ENCODE measurements at regions not wholly inside any gene's neighbourhood (a gene's known extent, or its start where the extent isn't known, plus 50 kb on each side); places are given as distances from the start of the nearest gene placed in this dataset.

DNA sequence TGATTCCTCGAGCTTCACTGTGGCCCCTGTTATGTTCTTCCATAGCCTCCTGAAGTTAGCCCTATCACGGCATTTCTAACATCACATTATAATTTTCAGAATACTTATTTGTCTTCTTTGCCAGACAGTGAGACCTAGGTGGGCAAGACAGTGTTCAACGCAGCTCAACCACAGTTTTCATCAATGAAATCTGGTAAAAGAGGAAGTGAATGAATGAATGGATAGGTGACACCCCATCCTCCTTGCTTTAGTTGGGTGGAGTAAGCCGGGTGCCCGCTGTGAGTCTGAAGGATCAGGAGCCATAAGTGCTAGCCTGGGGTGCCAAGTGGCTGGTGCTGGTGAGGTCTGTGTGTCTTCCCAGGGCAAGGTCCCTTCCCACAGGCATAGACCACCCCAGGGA, 60.2 kb upstream of the MTNR1B start:
- no peak overlapping the region for H3K27ac ChIP-seq (ENCODE audit: low read depth, low read length)
- no peak overlapping the region for H3K4me3 ChIP-seq (ENCODE audit: insufficient read depth, low read length, poor library complexity, severe bottlenecking)
- H3K27me3 ChIP-seq (ENCODE audit: low read length), result no peaks in the 10 kb centered on the region
- H3K9ac ChIP-seq (ENCODE audit: low read length), result no peak overlapping the region
- H3K36me3 ChIP-seq (ENCODE audit: low read length), result no peaks in the 10 kb centered on the region
- H2AFZ ChIP-seq (ENCODE audit: low read depth, low read length, severe bottlenecking), result no peak overlapping the region
- H3F3A ChIP-seq (ENCODE audit: insufficient read depth), result no peaks in the 10 kb centered on the region
- no peaks in the 10 kb centered on the region for H3K9me3 ChIP-seq (ENCODE audit: insufficient read depth, low read length)
- TF ChIP-seq, protein P1, sequence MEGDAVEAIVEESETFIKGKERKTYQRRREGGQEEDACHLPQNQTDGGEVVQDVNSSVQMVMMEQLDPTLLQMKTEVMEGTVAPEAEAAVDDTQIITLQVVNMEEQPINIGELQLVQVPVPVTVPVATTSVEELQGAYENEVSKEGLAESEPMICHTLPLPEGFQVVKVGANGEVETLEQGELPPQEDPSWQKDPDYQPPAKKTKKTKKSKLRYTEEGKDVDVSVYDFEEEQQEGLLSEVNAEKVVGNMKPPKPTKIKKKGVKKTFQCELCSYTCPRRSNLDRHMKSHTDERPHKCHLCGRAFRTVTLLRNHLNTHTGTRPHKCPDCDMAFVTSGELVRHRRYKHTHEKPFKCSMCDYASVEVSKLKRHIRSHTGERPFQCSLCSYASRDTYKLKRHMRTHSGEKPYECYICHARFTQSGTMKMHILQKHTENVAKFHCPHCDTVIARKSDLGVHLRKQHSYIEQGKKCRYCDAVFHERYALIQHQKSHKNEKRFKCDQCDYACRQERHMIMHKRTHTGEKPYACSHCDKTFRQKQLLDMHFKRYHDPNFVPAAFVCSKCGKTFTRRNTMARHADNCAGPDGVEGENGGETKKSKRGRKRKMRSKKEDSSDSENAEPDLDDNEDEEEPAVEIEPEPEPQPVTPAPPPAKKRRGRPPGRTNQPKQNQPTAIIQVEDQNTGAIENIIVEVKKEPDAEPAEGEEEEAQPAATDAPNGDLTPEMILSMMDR (IDR thresholded peaks at IDR 0.05; ENCODE audit: insufficient read depth, low read length, poor library complexity, severe bottlenecking), result no peak
- H3K9me2 ChIP-seq (replicated peaks; ENCODE audit: insufficient read depth, low read length), result no peaks in the 10 kb centered on the region
- no peak overlapping the region for H3K4me2 ChIP-seq (ENCODE audit: low read depth, low read length, poor library complexity, severe bottlenecking)
- no peaks in the 10 kb centered on the region for H4K20me1 ChIP-seq (ENCODE audit: low read depth, low read length)
- no peaks in the 10 kb centered on the region for H3K79me2 ChIP-seq (ENCODE audit: insufficient read depth, low read length)

DNA sequence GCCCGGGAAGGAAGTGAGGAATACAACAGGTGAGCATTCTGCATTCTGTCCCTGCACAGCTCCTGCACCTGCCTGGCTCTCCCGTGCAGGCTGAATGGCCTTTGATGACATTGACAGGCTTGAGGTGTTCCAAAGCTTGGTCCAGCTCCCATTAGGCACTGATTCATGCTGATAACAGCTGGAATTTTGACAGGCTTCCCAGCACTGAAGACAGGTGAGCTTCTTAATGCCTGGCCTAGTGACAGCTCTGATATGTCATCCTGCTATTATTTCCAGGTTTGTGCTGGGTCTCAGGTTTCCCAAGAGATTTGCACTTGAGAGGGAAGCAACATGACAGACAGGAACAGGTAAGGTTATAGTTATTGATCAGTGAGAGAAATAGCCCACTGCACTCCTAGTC, 58.0 kb upstream of the MTNR1B start:
- no peaks in the 10 kb centered on the region for H3K9me3 ChIP-seq (ENCODE audit: insufficient read depth, low read length)
- no peaks in the 10 kb centered on the region for H3K36me3 ChIP-seq (ENCODE audit: low read length)
- no peaks in the 10 kb centered on the region for H3K9me2 ChIP-seq (replicated peaks; ENCODE audit: insufficient read depth, low read length)
- no peaks in the 10 kb centered on the region for H3F3A ChIP-seq (ENCODE audit: insufficient read depth)
- no peak overlapping the region for H2AFZ ChIP-seq (ENCODE audit: low read depth, low read length, severe bottlenecking)
- H3K9ac ChIP-seq (ENCODE audit: low read length), result no peak overlapping the region
- no peaks in the 10 kb centered on the region for H3K27me3 ChIP-seq (ENCODE audit: low read length)
- H3K27ac ChIP-seq (ENCODE audit: low read depth, low read length), result no peak overlapping the region
- no peak for TF ChIP-seq EZH2phosphoT487 (conservative IDR thresholded peaks at IDR 0.05; ENCODE audit: low read length)
- TF ChIP-seq, protein P1 (IDR thresholded peaks at IDR 0.05; ENCODE audit: insufficient read depth, low read length, poor library complexity, severe bottlenecking), result no peak
- H3K79me2 ChIP-seq (ENCODE audit: insufficient read depth, low read length), result no peaks in the 10 kb centered on the region
- no peak overlapping the region for H3K4me2 ChIP-seq (ENCODE audit: low read depth, low read length, poor library complexity, severe bottlenecking)
- H4K20me1 ChIP-seq (ENCODE audit: low read depth, low read length), result no peaks in the 10 kb centered on the region
- no peak overlapping the region for H3K4me3 ChIP-seq (ENCODE audit: insufficient read depth, low read length, poor library complexity, severe bottlenecking)

DNA sequence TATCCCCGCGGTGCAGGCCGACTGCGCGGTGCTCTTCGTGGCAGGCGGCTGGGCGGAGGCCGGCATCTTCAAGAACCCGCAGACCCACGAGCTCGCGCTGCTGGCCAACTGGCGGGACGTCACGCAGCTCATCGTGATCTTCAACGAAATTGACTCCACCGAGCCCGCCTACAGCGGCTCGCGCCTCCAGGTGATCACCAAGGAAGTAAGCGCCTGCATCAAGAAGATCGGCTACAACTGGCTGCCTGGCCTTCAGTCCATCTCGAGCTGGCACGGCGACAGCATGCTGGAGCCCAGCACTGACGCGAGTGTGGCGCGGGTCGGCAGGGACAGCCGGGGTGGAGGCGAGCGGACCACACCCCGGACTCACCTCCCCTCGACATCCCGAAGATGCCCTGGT, 53.9 kb upstream of the MTNR1B start:
- Histone ChIP-seq H3K4me2 (ENCODE audit: low read depth, low read length, poor library complexity, severe bottlenecking) (no peak overlapping the region), H3K27me3 (ENCODE audit: low read length) (no peaks in the 10 kb centered on the region), H3K27ac (ENCODE audit: low read depth, low read length) (no peak overlapping the region), H3K9me2 (replicated peaks; ENCODE audit: insufficient read depth, low read length) (no peaks in the 10 kb centered on the region), H2AFZ (ENCODE audit: low read depth, low read length, severe bottlenecking) (no peak overlapping the region), H3K79me2 (ENCODE audit: insufficient read depth, low read length) (no peaks in the 10 kb centered on the region), H3K36me3 (ENCODE audit: low read length) (no peaks in the 10 kb centered on the region), H4K20me1 (ENCODE audit: low read depth, low read length) (no peaks in the 10 kb centered on the region), H3K9me3 (ENCODE audit: insufficient read depth, low read length) (no peaks in the 10 kb centered on the region), H3K4me3 (ENCODE audit: insufficient read depth, low read length, poor library complexity, severe bottlenecking) (no peak overlapping the region), H3K9ac (ENCODE audit: low read length) (no peak overlapping the region), H3F3A (ENCODE audit: insufficient read depth) (no peaks in the 10 kb centered on the region)
- TF ChIP-seq EZH2phosphoT487 (conservative IDR thresholded peaks at IDR 0.05; ENCODE audit: low read length), result no peak
- TF ChIP-seq, protein P1 (IDR thresholded peaks at IDR 0.05; ENCODE audit: insufficient read depth, low read length, poor library complexity, severe bottlenecking), result no peak

DNA sequence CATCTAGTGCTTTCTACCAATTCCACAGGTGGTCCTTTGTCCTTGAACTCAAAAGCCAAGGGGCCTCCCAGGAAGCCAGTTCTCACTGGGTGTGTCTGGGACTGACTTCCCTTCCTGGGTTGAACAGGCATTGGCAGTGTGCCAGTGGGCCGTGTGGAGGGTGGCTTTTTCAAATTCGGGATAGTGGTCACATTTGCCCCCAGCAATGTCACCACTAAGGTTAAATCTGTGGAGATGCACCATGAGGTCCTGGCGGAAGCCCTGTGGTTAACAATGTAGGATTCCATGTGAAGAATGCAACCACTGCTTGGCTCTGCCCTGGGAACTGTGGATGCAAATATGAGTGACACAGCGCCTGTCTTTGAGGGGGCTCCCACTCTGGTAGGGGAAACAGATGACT, 53.2 kb upstream of the MTNR1B start:
- H3K9me2 ChIP-seq (replicated peaks; ENCODE audit: insufficient read depth, low read length), result no peaks in the 10 kb centered on the region
- TF ChIP-seq, protein P1 (IDR thresholded peaks at IDR 0.05; ENCODE audit: insufficient read depth, low read length, poor library complexity, severe bottlenecking), result no peak
- no peak for TF ChIP-seq EZH2phosphoT487 (conservative IDR thresholded peaks at IDR 0.05; ENCODE audit: low read length)
- no peak overlapping the region for H2AFZ ChIP-seq (ENCODE audit: low read depth, low read length, severe bottlenecking)

More for the DNA sequence above, 53.2 kb upstream of the MTNR1B start:
- no peaks in the 10 kb centered on the region for H3K9me3 ChIP-seq (ENCODE audit: insufficient read depth, low read length)
- no peak overlapping the region for H3K4me2 ChIP-seq (ENCODE audit: low read depth, low read length, poor library complexity, severe bottlenecking)
- no peaks in the 10 kb centered on the region for H3K36me3 ChIP-seq (ENCODE audit: low read length)
- H3K79me2 ChIP-seq (ENCODE audit: insufficient read depth, low read length), result no peaks in the 10 kb centered on the region
- no peak overlapping the region for H3K9ac ChIP-seq (ENCODE audit: low read length)
- no peaks in the 10 kb centered on the region for H4K20me1 ChIP-seq (ENCODE audit: low read depth, low read length)
- no peaks in the 10 kb centered on the region for H3F3A ChIP-seq (ENCODE audit: insufficient read depth)
- H3K27me3 ChIP-seq (ENCODE audit: low read length), result no peaks in the 10 kb centered on the region
- H3K27ac ChIP-seq (ENCODE audit: low read depth, low read length), result no peak overlapping the region
- H3K4me3 ChIP-seq (ENCODE audit: insufficient read depth, low read length, poor library complexity, severe bottlenecking), result no peak overlapping the region

Measured in SU-DHL-6 (cell line).